ENCODE measurements at regions not wholly inside any gene's neighbourhood (a gene's known extent, or its start where the extent isn't known, plus 50 kb on each side); places are given as distances from the start of the nearest gene placed in this dataset.

DNA sequence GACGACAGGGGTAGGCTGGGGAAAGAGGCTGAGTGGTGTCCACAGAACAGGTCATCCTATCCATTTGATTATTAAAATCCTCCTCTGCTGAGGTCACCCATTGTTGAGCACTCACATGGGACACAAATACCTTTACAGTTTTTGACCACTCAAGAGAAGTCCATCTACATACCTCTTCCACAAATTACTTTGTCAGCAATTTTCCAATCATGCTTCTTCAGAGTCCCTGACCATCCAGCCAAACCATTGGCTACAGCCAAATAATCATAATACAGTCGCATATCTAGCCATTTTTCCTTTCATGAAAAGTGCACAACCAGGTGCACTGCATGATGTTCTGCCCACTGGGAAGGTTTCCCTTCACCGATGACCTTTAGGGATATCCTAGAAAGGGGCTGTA is 407.4 kb downstream of the TEX13C start:
- H3K27me3 ChIP-seq (ENCODE audit: low read depth): no peaks in the 10 kb centered on the region
- in situ Hi-C loops (cut with MboI; ENCODE audit: low sequenced_read_pairs): no loop called here
- H3K4me3 ChIP-seq: no peak overlapping the region
- H3K36me3 ChIP-seq (replicated peaks): no peaks in the 10 kb centered on the region
- no peak for DNase-seq (ENCODE audit: low spot score in 2 of 2)
- H3K4me1 ChIP-seq: peaks cover 6% of the 10 kb centered on the region; the same call in 1 of the 2 replicates
- H3K9me3 ChIP-seq: peaks cover 3% of the 10 kb centered on the region; the same call in 1 of the 2 replicates

GRCh38 chrX:125736008-125736729 is 416.5 kb downstream of the TEX13C start:
- peaks cover 1% of the 10 kb centered on the region; the same call in 1 of the 2 replicates for H3K4me1 ChIP-seq
- H3K36me3 ChIP-seq (replicated peaks): no peaks in the 10 kb centered on the region
- in situ Hi-C loops (cut with MboI; ENCODE audit: low sequenced_read_pairs): no loop called here
- no peaks in the 10 kb centered on the region for H3K9me3 ChIP-seq
- H3K27me3 ChIP-seq (ENCODE audit: low read depth): no peaks in the 10 kb centered on the region
- no peak for DNase-seq (ENCODE audit: low spot score in 2 of 2)
- no peak overlapping the region for H3K4me3 ChIP-seq

- Histone ChIP-seq H3K36me3 (replicated peaks) (no peaks in the 10 kb centered on the region), H3K27me3 (ENCODE audit: low read depth) (no peaks in the 10 kb centered on the region), H3K9me3 (no peaks in the 10 kb centered on the region), H3K4me3 (no peak overlapping the region), H3K4me1 (peaks cover 3% of the 10 kb centered on the region; the same call in 1 of the 2 replicates)
- DNase-seq (ENCODE audit: low spot score in 2 of 2): no peak
- in situ Hi-C loops (cut with MboI; ENCODE audit: low sequenced_read_pairs): no loop called here
Observed at GRCh38 chrX:125742811-125743210, 423.1 kb downstream of the TEX13C start.

- in situ Hi-C loops (cut with MboI; ENCODE audit: low sequenced_read_pairs): no loop called here
- Histone ChIP-seq H3K27me3 (ENCODE audit: low read depth) (no peaks in the 10 kb centered on the region), H3K36me3 (replicated peaks) (no peaks in the 10 kb centered on the region), H3K4me3 (no peak overlapping the region), H3K4me1 (peaks cover 3% of the 10 kb centered on the region; the same call in 1 of the 2 replicates), H3K9me3 (no peaks in the 10 kb centered on the region)
- DNase-seq (ENCODE audit: low spot score in 2 of 2): no peak
Observed at GRCh38 chrX:125744914-125745313, 421.2 kb downstream of the DCAF12L2 start.

DNA sequence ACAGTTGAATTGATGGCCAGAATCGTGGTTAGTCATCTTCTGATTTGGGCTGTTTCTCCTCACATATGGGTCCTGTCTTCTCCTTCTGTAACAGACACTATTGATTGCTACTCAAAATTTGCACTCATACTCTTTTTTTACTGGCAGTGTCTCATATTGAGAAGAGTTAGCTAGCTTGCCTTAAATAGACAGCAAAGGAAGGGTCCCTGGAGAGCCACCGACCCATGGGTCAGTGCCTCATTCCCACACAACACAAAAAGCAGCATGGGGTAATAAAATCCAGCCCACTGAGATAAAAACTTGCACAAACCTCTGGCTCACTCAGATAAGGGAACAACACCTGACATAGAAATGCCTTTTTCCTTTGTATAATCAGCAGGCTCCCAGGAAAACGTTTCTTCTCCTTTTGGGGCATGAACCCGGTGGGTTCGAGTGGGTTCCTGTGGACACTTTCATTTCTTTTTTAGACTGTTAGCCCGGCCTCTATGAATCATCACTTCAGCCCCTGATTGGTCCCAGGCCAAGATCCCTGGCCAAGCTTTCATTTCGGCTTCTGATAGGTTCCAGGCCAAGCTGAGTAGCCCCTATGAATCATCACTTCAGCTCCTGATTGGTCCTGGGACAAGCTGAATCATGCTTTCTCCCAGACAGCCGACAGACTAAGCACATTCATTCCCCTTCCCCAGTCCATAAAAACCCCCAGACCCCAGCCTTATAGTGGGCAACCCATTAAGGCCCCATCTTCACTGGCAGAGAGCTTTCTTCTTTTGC is 408.1 kb downstream of the DCAF12L2 start:
- no peaks in the 10 kb centered on the region for H3K36me3 ChIP-seq (replicated peaks)
- no peak for DNase-seq (ENCODE audit: low spot score in 2 of 2)
- in situ Hi-C loops (cut with MboI; ENCODE audit: low sequenced_read_pairs): no loop called here

DNA sequence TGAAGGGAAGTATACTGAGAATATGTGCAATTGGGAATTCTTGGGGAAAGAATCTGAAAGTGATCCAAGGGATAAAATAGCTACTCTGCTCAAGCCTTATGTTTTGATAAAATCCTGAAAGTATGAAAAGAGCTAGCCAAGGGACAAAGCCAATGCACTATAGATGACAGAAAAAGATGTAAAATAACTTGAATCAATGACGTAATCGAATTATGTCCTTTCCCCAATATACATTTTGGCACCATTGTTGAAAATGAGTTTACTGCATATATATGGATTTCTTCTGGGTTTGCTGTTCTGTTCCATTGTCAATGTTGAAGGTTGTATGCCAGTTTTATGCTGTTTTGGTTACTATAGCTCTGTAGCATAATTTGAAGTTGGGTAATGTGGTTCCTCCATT is 407.3 kb downstream of the DCAF12L2 start:
- no peak for DNase-seq (ENCODE audit: low spot score in 2 of 2)
- H3K4me1 ChIP-seq: peaks cover under 1% of the 10 kb centered on the region; the same call in 1 of the 2 replicates
- no peaks in the 10 kb centered on the region for H3K27me3 ChIP-seq (ENCODE audit: low read depth)
- H3K9me3 ChIP-seq: no peaks in the 10 kb centered on the region
- no peak overlapping the region for H3K4me3 ChIP-seq
- no peaks in the 10 kb centered on the region for H3K36me3 ChIP-seq (replicated peaks)
- in situ Hi-C loops (cut with MboI; ENCODE audit: low sequenced_read_pairs): no loop called here

More for the DNA sequence above, 408.1 kb downstream of the DCAF12L2 start:
- no peaks in the 10 kb centered on the region for H3K9me3 ChIP-seq
- H3K4me3 ChIP-seq: no peak overlapping the region
- peaks cover 7% of the 10 kb centered on the region for H3K4me1 ChIP-seq
- no peaks in the 10 kb centered on the region for H3K27me3 ChIP-seq (ENCODE audit: low read depth)

GRCh38 chrX:125762954-125763353 is 403.1 kb downstream of the DCAF12L2 start:
- H3K4me1 ChIP-seq: no peaks in the 10 kb centered on the region
- in situ Hi-C loops (cut with MboI; ENCODE audit: low sequenced_read_pairs): no loop called here

GRCh38 chrX:125765347-125765746 is 400.7 kb downstream of the DCAF12L2 start:
- in situ Hi-C loops (cut with MboI; ENCODE audit: low sequenced_read_pairs): no loop called here
- no peak overlapping the region for H3K4me3 ChIP-seq
- DNase-seq (ENCODE audit: low spot score in 2 of 2): no peak

More at GRCh38 chrX:125762954-125763353, 403.1 kb downstream of the DCAF12L2 start:
- no peak overlapping the region for H3K4me3 ChIP-seq
- H3K9me3 ChIP-seq: no peaks in the 10 kb centered on the region
- no peaks in the 10 kb centered on the region for H3K27me3 ChIP-seq (ENCODE audit: low read depth)
- H3K36me3 ChIP-seq (replicated peaks): no peaks in the 10 kb centered on the region
- DNase-seq (ENCODE audit: low spot score in 2 of 2): no peak

DNA sequence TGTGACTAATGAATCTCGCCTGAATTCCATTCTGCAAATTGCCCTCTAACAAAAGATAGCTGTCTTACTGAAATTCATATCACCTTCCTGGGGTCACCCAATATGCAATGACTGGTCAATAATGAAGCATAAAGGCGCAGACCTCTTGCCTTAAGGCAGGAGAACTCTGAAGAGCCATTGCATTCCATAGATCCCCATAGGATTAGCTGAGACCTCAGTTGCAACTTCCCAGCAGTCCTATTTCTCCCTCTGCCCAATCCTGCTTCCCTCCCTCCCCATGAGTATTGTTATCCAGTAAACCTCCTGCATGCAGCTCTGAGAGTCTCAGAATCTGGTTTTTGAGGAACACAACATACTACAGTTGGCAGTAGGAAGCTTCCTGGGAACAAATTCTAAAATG is 396.5 kb downstream of the DCAF12L2 start:
- H3K9me3 ChIP-seq: no peaks in the 10 kb centered on the region
- in situ Hi-C loops (cut with MboI; ENCODE audit: low sequenced_read_pairs): no loop called here
- H3K4me1 ChIP-seq: peaks cover 21% of the 10 kb centered on the region
- no peak overlapping the region for H3K4me3 ChIP-seq
- peak; percentile 42 to 58 for DNase-seq (ENCODE audit: low spot score in 2 of 2)
- no peaks in the 10 kb centered on the region for H3K27me3 ChIP-seq (ENCODE audit: low read depth)
- no peaks in the 10 kb centered on the region for H3K36me3 ChIP-seq (replicated peaks)

More at GRCh38 chrX:125765347-125765746, 400.7 kb downstream of the DCAF12L2 start:
- Histone ChIP-seq H3K36me3 (replicated peaks) (no peaks in the 10 kb centered on the region), H3K27me3 (ENCODE audit: low read depth) (no peaks in the 10 kb centered on the region), H3K4me1 (peaks cover 21% of the 10 kb centered on the region), H3K9me3 (no peaks in the 10 kb centered on the region)

DNA sequence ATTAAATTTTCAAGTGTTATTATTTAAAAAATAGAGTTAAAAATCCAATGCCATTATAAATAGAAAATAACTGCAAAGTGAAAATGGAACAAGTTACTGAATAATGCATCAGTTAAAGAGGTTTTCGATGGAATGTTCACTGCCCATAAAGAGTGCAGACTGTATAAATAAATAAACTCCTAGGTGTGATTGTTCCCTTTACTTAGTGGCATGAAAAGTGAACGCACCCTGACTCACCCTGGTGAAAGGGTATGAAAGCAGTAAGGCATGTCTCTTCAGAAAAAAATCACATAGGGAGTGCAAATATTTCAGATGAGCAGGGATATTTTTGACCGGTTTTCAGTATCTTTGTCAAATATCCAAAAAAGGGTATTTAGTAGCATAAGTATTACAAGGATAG is 387.8 kb downstream of the DCAF12L2 start:
- no peaks in the 10 kb centered on the region for H3K36me3 ChIP-seq (replicated peaks)
- H3K9me3 ChIP-seq: no peaks in the 10 kb centered on the region
- in situ Hi-C loops (cut with MboI; ENCODE audit: low sequenced_read_pairs): no loop called here
- H3K27me3 ChIP-seq (ENCODE audit: low read depth): no peaks in the 10 kb centered on the region
- peak; percentile 21 to 42 for DNase-seq (ENCODE audit: low spot score in 2 of 2)
- peaks cover 46% of the 10 kb centered on the region for H3K4me1 ChIP-seq
- no peak overlapping the region for H3K4me3 ChIP-seq

DNA sequence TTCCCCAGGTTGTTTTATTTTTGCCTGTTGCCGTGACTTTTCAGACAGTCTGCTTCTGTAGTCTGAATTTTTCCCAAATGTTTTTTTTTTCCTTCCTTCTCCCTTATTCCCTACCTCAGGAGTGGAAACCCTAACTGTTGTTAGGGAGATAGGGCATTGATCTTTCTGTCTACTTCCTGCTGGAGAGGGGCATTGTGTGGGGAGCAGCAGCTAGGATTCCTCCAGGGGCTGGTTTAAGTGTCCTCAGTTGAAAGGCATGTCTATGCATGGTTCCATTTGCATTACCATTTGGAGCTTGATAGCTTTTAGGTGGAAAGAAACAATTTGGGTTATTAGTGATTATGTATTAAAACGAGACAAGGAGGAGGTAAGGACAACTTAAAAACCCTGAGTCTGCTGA is 383.9 kb downstream of the DCAF12L2 start:
- H3K4me1 ChIP-seq: peaks cover 64% of the 10 kb centered on the region
- H3K27me3 ChIP-seq (ENCODE audit: low read depth): no peaks in the 10 kb centered on the region
- in situ Hi-C loops (cut with MboI; ENCODE audit: low sequenced_read_pairs): no loop called here
- no peaks in the 10 kb centered on the region for H3K9me3 ChIP-seq
- H3K36me3 ChIP-seq (replicated peaks): no peaks in the 10 kb centered on the region
- DNase-seq (ENCODE audit: low spot score in 2 of 2): no peak
- no peak overlapping the region for H3K4me3 ChIP-seq

- DNase-seq (ENCODE audit: low spot score in 2 of 2): peak; percentile 13 to 26
- Histone ChIP-seq H3K4me1 (peaks cover 37% of the 10 kb centered on the region), H3K27me3 (ENCODE audit: low read depth) (no peaks in the 10 kb centered on the region), H3K4me3 (no peak overlapping the region), H3K36me3 (replicated peaks) (no peaks in the 10 kb centered on the region), H3K9me3 (no peaks in the 10 kb centered on the region)
- in situ Hi-C loops (cut with MboI; ENCODE audit: low sequenced_read_pairs): no loop called here
Observed at GRCh38 chrX:125786316-125786715, 379.8 kb downstream of the DCAF12L2 start.

DNA sequence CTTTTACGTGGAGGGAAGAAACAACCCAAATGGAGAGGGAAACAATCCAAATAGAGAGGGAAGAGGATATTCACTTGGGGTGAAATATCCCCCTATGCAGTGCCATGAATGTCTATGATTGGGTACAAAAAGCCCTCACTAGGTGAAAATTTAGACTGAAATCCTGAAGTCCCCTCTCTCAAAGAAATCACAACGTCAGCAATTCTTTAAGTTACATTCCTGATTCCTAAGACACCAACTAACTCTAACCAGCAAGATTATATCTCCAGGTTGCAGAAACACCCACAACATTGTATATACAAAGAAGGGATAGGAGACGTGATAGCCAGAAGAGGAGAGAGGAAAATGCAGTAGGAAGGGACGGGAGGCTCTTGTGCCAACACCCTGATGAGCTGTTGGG is 374.3 kb downstream of the DCAF12L2 start:
- Histone ChIP-seq H3K4me1 (peaks cover 8% of the 10 kb centered on the region), H3K9me3 (no peaks in the 10 kb centered on the region), H3K36me3 (replicated peaks) (no peaks in the 10 kb centered on the region), H3K27me3 (ENCODE audit: low read depth) (no peaks in the 10 kb centered on the region), H3K4me3 (no peak overlapping the region)
- in situ Hi-C loops (cut with MboI; ENCODE audit: low sequenced_read_pairs): no loop called here
- no peak for DNase-seq (ENCODE audit: low spot score in 2 of 2)

DNA sequence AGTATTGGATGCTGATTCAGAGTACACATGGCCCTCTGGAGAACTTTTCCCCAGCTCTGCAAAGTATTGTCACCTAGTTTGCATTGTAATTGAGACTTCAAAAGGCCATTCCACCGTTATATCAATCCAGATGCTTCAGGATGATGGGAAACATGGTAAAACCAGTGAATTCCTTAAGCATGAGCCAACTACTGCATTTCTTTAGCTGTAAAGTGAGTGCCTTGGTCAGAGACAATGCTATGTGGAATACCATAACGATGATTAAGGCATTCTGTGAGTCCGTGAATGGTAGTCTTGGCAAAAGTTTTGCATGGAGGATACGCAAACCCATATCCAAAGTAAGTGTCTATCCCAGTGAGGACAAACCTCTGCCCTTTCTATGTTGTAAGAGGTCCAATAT is 355.2 kb downstream of the DCAF12L2 start:
- in situ Hi-C loops (cut with MboI; ENCODE audit: low sequenced_read_pairs): no loop called here
- no peak for DNase-seq (ENCODE audit: low spot score in 2 of 2)
- Histone ChIP-seq H3K36me3 (replicated peaks) (no peaks in the 10 kb centered on the region), H3K4me3 (no peak overlapping the region), H3K27me3 (ENCODE audit: low read depth) (no peaks in the 10 kb centered on the region), H3K4me1 (no peaks in the 10 kb centered on the region), H3K9me3 (no peaks in the 10 kb centered on the region)
